Activated CD8-positive, alpha-beta memory T cell treated with anti-CD3 and anti-CD28 coated beads for 48 hours (primary cell): ENCODE measurements at regions not wholly inside any gene's neighbourhood (a gene's known extent, or its start where the extent isn't known, plus 50 kb on each side); places are given as distances from the start of the nearest gene placed in this dataset.

Source experiments
- DNase-seq, 3 experiments: peaks; one replicate each; pipeline ENCODE4 v3.0.0-alpha.2; 2020; ENCODE audit warnings: low read depth in 2 of 3, low spot score in 2 of 3

DNA sequence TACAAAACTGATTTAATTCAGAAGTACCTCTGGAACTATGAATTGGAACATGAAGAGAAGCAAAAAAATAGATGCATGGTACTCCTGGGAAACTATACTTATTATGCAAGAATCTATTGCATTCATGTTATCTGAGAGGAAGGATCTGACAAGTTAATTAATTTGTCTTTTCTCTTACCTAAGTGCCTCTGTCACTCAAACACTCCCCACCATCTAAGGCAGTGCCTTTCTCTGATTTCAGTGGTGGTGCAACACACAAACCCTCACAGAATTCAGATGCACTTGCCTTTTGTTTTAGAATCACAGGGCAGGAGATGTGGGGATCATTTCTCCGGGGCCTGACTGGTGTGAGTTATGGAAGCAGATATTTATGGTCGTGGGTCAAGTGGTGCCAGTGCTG is 52.5 kb upstream of the C9orf72 start:
- DNase-seq: no peak

GRCh38 chr9:27626244-27627187 is 53.2 kb upstream of the C9orf72 start:
- no peak for DNase-seq

DNA sequence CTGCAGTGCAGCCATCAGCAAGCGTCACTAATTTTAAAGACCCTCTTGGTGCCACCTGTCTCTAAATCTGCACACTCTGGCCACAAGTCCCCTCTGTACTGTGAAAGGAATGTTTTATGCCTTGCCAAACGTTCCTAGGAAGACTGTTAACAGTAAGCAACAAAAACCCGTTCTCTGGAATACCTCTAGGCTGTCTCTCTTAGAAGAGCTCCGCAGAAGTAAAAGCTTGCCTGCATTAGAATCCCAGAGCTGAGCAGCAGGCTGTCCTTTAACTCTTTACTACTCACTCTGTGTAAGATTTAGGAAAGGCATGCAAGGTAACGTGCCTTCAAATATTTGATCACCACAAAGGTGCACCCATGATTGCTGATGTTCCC is 53.9 kb upstream of the C9orf72 start:
- DNase-seq: no peak

DNA sequence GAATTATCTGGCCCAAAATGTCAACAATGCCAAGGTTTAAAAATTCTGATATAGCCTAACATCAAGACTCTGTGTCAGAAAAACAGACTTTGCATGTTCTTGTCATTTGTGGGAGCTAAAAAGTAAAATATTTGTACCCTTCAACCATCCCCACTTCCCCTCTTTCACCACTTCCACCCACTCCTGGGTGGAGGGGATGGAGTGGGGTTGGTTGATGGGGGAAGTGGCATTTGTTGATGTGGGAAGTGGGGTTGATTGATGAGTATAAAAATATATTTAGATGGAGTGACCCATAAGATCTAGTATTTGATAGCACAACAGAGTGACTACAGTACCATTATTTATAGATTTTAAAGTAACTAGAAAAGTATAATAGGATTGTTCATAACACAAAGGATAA is 55.0 kb upstream of the C9orf72 start:
- DNase-seq: no peak

GRCh38 chr9:27629425-27629824 is 56.1 kb upstream of the C9orf72 start:
- no peak for DNase-seq

- no peak for DNase-seq
Measured at GRCh38 chr9:27632254-27632653, 59.0 kb upstream of the C9orf72 start.

GRCh38 chr9:27633764-27634163 is 60.5 kb upstream of the C9orf72 start:
- no peak for DNase-seq

DNA sequence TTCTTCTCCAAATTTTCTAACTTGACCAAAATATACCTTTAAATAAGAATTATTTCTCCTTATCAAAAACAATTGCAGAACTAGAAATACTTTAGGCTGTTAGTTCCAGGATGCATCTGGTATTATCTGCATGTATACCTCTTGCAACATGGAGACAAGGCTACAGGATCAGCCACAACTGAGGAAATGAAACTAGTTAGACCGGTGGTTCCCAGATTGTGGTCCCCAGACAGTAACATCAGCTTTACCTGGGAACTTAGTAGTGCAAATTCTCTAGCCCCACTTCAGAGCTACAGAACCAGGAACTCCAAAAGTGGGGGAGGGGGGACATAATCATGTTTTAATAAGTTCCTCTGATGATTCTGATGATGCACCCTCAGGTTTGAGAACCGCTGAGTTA is 61.6 kb upstream of the C9orf72 start:
- no peak for DNase-seq

GRCh38 chr9:27638716-27639115 is 65.4 kb upstream of the C9orf72 start:
- DNase-seq: no peak

- no peak for DNase-seq
Measured at GRCh38 chr9:27645161-27645840, 72.0 kb upstream of the C9orf72 start.

DNA sequence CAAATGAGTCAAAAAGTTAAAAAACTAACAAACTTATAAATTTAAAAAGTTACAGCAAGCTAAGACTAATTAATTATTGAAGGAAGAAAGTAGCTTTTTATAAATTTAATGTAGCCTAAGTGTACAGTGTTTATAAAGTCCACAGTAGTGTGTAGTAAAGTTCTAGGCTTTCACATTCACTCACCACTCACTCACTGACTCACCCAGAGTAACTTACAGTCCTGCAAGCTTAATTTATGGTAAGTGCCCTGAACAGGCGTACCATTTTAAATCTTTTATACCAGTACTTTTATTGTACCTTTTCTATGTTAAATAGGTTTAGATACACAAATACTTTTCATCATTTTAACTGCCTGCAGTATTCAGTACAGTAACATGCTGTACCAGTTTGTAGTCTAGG is 80.0 kb upstream of the C9orf72 start:
- no peak for DNase-seq

DNA sequence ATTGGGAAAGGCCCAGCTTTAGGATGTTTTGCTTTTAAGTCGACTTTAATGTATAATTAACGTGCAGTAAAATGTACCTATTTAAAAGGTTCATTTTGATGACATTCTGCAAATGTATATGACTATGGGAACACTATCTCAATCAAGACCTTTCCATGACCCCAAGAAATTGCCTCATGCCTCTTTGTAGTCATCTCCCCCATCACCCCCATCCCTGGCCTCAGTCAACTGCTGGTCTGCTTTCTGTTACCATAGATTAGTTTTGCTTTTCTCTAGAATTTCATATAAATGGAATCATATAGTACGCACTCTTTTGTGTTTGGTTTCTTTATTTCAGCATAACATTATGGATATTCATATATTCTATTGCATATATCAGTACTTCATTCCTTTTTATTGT is 80.7 kb upstream of the C9orf72 start:
- DNase-seq: no peak

DNA sequence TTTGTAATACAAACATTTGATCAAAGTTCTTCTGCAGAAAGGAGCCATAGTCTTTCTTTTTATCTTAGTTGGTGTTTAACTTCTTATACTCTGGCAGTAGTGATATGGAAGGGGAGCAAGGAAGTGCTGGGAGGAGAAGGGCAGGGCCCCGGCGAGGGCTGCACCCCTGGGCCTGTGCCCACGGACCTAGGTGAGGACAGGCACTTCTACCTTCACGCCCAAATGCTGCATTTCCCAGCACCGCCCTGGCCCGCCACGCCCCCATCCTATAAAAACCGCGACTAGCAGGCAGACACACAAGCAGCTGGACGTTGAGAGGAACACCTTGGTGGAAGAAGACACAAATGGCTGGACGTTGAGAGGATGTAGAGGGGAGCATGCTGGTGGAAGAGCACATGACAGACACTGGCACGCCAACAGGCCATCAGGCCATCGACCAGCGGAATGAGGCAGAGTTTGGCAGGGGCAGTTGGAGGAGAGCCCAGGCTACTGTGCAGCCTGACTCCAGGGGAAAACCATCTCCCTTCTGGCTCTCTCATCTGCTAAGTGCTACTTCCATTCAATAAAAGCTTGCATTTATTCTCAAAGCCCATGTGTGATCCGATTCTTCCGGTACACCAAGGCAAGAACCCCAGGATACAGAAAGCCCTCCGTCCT is 81.5 kb upstream of the C9orf72 start:
- no peak for DNase-seq

- DNase-seq: no peak
Measured at GRCh38 chr9:27655441-27655840, 82.2 kb upstream of the C9orf72 start.

GRCh38 chr9:27659001-27659400 is 85.7 kb upstream of the C9orf72 start:
- no peak for DNase-seq

- no peak for DNase-seq
Measured at GRCh38 chr9:27659571-27659970, 86.3 kb upstream of the C9orf72 start.

DNA sequence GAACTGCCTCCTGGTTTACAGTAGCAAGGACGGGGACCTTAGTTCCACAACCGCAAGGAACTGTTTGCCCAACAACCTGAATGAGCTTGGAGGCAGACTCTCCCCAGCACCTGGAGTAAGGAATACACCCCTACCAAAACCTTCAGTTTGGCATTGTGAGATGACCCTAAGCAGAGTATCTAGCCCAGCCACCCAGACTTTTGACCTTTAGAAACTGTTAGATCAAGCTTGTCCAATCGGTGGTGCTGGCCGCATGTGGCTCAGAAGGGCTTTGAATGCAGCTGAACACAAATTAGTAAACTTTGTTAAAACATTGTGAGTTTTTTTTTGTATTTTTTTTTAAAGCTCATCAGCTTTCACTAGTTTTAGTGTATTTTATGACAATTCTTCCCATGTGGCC is 86.9 kb upstream of the C9orf72 start:
- DNase-seq: no peak

GRCh38 chr9:27663526-27663925 is 90.2 kb upstream of the C9orf72 start:
- DNase-seq: no peak

- DNase-seq: no peak
Measured at GRCh38 chr9:27664121-27664779, 91.0 kb upstream of the C9orf72 start.

DNA sequence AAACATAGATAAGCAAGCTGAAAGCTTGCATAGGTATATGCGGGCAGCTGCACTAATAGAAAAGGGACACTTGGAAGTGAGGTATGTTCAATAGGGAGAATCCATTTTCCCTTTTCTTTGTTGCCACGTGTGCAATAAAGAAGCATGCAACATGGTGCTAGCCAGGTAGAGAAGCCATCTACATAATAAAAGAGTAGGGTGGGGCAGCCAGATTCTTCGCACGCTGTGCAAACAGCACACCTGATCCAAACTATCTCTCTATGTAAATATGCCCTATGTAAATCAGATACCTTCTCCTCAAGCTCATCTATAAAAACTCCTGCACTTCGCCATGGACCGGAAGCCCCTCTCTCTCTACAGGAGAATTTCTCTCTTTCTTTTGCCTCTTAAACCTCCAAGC is 91.9 kb upstream of the C9orf72 start:
- no peak for DNase-seq

- no peak for DNase-seq
Measured at GRCh38 chr9:27668280-27668679, 95.0 kb upstream of the C9orf72 start.

DNA sequence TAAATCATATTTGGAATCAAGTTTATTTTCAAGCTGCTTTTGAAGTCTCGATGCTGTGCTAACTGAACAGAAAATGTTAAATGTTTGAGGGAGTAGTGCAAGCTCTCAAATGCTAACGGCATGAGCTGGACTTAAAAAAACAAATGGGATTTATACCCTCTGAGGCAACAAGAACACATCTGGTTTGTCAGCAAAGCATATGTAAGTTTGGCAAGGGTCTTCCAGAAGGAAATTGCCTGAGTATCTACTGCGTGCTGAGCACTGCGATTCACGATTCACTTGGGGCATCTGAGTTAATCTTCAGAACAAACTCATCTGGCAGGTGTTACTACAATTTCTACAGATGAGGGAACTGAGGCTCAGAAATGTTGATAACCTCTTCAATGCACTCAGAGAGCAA is 98.4 kb upstream of the C9orf72 start:
- DNase-seq: no peak
